H1 (cell line): ENCODE measurements at regions not wholly inside any gene's neighbourhood (a gene's known extent, or its start where the extent isn't known, plus 50 kb on each side); places are given as distances from the start of the nearest gene placed in this dataset.

Source experiments
- BRCA1 ChIP-seq: IDR thresholded peaks from 2 replicates; pipeline ENCODE4 v1.6.1; 2012; ENCODE audit warnings: low read depth, low read length, improper control_type of control experiment
- CHD2 ChIP-seq: IDR thresholded peaks from 2 replicates; pipeline ENCODE4 v1.6.1; 2012; ENCODE audit warnings: low read length, improper control_type of control experiment
- EP300 ChIP-seq, 2 experiments: IDR thresholded peaks; 1 replicate in 1 of 2; 2 replicates in 1 of 2; pipeline ENCODE4 v1.6.1; 2011 to 2012; ENCODE audit warnings: low read depth in 2 of 2, low read length in 2 of 2, mild to moderate bottlenecking in 2 of 2, borderline replicate concordance in 1 of 2, inconsistent platforms in 1 of 2, moderate library complexity in 1 of 2
- SIRT6 ChIP-seq: IDR thresholded peaks from one replicate; pipeline ENCODE4 v1.7.1; 2012; ENCODE audit warnings: low read length, inconsistent platforms

DNA sequence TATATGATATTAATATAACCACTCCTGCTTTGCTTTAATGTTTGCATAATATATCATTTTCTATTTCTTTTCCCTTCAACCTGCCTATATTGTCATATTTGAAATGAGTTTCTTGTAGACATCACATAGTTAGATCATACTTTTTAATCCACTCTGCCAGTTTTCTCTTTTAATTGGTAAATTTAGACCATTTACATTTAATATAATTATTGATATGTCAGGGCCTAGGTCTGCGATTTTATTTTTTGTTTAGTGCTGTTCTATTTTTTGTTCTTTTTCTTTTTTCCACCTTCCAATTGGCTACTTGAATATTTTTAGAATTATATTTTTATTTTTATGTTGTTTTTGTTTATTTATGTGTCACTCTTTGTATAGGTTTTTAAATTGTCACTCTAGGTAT, 213.3 kb downstream of the C1orf94 start (continued):
- TF ChIP-seq EP300 (IDR thresholded peaks at IDR 0.05; ENCODE audit: borderline replicate concordance in 1 of 2, low read depth in 2 of 2, low read length in 2 of 2) = no peak
- no peak for TF ChIP-seq BRCA1
- TF ChIP-seq SIRT6 = no peak
- TF ChIP-seq CHD2 = no peak
